ENCODE measurements at regions not wholly inside any gene's neighbourhood (a gene's known extent, or its start where the extent isn't known, plus 50 kb on each side); places are given as distances from the start of the nearest gene placed in this dataset.

DNA sequence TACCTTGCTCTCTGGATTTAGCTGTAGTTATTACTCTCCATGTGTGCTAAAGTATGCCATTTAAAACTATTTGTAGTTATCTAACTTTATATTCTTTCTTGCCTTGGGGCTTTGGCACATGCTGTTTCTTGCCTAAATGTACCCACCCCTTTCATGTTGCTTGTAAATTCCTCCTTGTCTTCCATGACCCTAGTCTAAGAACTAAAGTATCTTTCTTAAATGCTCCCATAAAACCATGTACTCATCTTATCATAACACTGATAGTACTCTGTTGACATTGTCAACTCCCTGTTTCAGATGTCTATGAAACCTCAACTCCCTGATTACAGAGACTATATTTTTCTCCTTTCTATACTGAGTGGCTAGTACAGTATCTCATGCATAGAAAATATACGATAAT lies 564.9 kb upstream of the IRAK1BP1 start:
- TF ChIP-seq, protein P1, sequence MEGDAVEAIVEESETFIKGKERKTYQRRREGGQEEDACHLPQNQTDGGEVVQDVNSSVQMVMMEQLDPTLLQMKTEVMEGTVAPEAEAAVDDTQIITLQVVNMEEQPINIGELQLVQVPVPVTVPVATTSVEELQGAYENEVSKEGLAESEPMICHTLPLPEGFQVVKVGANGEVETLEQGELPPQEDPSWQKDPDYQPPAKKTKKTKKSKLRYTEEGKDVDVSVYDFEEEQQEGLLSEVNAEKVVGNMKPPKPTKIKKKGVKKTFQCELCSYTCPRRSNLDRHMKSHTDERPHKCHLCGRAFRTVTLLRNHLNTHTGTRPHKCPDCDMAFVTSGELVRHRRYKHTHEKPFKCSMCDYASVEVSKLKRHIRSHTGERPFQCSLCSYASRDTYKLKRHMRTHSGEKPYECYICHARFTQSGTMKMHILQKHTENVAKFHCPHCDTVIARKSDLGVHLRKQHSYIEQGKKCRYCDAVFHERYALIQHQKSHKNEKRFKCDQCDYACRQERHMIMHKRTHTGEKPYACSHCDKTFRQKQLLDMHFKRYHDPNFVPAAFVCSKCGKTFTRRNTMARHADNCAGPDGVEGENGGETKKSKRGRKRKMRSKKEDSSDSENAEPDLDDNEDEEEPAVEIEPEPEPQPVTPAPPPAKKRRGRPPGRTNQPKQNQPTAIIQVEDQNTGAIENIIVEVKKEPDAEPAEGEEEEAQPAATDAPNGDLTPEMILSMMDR (IDR thresholded peaks at IDR 0.05) = no peak
- TF ChIP-seq POLR2AphosphoS5 (IDR thresholded peaks at IDR 0.05) (no peak), POLR2A (IDR thresholded peaks at IDR 0.05) (no peak), EP300 (IDR thresholded peaks at IDR 0.05; ENCODE audit: low read depth) (no peak)

All from transverse colon (tissue), 4 donors.